MM.1S (cell line): ENCODE measurements at regions not wholly inside any gene's neighbourhood (a gene's known extent, or its start where the extent isn't known, plus 50 kb on each side); places are given as distances from the start of the nearest gene placed in this dataset.
"Not testable (repeated sequence)": the region's sequence is repeated elsewhere in the genome, so short reads cannot be mapped to it uniquely, and the experiment has no call there.

Experiments used
- CTCF ChIP-seq: fragments of 300-600 bp; sonication (generic); IDR thresholded peaks from 2 replicates; pipeline ENCODE4 v1.5.1; 2016; ENCODE audit warnings: antibody characterized with exemption, low read length, mixed read lengths
- EZH2phosphoT487 ChIP-seq: fragments of 300-600 bp; sonication (generic); IDR thresholded peaks from 2 replicates; pipeline ENCODE4 v1.6.1; 2018; ENCODE audit warnings: antibody characterized with exemption, low read length

- TF ChIP-seq CTCF, EZH2phosphoT487: not testable (repeated sequence)
Observed at GRCh38 chr9:118677936-118678653, 691.1 kb downstream of the BRINP1 start.
